Stimulated activated CD8-positive, alpha-beta memory T cell treated with anti-CD3 and anti-CD28 coated beads, Interleukin-15, amount 100 ng/mL, for 1 hour (primary cell): ENCODE measurements at regions not wholly inside any gene's neighbourhood (a gene's known extent, or its start where the extent isn't known, plus 50 kb on each side); places are given as distances from the start of the nearest gene placed in this dataset.

Source experiments
- DNase-seq: peaks from one replicate; pipeline ENCODE4 v3.0.0-alpha.2; 2020; ENCODE audit warnings: low read depth

DNA sequence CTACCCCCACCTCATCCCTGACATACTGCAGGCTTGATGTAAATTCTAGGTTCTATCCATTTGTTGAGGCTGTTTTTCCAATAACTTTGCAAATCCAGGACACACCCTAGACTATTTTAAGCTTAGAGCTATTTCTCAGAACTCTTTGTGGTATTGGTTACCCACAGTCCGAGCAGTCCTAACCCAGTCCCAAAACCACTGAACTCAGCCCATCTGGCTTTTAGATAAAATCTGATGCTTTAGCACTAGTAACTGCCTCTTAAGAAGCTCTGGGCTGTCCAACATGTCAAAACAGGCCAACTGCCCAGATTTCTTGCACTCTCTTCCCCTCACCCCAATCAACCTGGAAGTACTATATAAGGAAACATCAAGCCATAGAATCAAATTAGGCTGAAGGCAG, 344.4 kb upstream of the CADM1 start:
- no peak for DNase-seq

DNA sequence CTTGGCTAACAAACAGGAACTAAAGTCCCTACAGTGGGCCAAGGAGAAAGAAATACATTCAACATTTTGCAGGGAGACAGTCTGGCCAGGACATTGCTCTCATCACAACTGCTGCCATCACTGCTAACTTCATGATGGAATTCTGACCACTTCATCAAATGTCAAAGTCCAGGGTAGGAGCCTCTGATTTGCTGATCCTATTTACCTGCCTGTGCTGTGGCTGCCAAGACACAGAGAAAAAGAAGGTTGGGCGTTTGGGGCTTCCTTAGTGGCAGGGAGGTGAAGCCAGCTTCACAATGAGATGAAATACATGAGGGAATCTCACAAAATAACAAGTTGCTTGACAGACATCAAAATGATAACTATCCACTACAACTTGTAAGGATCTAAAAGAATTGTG, 343.9 kb upstream of the CADM1 start:
- no peak for DNase-seq

DNA sequence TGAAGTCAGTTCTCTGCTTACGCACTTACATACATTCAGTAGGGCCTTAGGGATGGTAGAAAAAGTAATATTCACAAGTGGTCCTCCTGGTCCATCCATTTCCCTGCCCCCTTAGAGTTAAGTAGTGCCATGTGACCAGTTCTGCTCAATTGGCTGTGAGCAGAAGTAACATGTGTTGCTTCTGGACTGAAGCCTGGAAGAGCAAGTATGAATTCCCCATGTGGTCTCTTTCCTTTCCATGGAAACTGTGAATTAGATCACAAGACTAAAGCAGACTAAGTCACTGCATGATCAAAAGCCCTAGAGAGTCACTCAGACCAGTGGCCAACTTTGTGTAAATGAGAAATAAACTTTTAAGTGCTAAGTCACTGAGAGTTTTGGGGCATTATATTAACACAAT, 341.7 kb upstream of the CADM1 start:
- DNase-seq = no peak

DNA sequence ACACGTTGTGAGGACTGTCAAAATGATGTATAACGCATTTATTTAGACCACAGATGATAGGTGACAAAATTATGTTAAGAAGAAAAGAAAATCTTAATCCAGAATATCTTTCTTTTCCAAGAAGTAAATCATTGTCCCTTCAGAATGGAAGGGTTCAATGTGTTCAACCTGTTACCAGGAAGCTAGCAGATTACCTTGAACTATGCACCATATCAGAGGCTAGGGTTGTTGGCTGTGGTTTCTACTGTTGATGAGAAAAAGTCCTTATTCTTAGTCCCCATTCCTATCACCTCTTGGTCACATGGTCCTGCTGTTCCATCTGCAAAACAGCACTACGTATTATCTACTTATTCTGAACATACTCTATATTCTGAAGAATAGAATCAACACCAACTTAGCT, 339.5 kb upstream of the CADM1 start:
- no peak for DNase-seq

DNA sequence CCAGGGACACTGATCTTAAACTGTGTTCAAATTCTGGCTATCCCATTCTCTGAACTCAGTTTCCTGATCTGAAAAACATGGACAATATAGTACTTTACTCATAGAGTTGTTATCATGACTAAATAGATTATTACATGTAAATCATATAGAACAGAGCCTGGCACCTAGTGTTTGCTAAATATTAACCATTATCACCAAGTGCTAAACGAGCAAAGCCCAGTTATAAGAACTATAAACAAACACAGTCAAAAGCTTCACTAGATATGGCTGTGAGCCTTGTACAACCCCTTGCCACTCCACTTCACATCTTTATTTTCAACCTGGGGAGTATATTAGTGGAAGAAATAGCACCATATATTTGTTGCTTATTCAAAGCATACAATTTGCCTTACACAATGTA, 338.9 kb upstream of the CADM1 start:
- no peak for DNase-seq

DNA sequence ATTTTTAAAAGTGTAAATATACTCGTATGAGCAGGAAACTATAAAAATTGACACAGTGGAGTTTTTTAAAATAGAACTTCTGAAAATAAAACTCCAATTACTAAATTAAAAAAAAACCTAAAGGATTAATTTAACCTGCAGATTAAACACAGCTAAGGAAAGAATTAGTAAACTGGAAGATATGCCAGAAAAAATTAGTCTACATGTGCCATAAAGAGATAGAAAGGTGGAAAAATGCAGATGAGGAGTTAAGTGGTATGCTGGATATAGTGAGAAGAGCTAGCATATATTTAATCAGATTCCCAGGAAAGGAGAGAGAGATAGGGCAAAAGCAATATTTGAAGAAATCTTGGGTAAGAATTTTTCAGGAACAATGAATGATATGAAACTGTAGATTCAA, 315.8 kb upstream of the CADM1 start:
- DNase-seq = no peak

DNA sequence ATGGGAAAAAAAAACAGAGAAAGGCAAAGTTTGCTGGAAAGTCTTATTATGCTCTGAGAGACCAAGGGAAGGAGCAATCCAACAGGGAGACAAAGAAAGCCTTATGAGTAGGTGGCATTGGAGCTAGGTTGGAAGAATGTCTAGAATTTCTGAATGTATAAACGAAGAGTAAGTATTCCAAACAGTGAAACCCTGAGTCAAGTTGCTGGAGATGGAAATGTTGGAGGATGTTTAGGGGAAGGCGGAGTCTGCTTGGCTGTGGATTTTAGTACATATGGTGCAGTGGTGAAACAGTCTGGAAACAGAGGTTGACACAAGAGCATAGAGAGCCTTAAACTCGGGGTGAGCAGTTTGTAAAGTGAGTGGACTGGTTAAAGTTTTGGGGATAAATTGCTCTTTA, 314.8 kb upstream of the CADM1 start:
- DNase-seq = no peak

DNA sequence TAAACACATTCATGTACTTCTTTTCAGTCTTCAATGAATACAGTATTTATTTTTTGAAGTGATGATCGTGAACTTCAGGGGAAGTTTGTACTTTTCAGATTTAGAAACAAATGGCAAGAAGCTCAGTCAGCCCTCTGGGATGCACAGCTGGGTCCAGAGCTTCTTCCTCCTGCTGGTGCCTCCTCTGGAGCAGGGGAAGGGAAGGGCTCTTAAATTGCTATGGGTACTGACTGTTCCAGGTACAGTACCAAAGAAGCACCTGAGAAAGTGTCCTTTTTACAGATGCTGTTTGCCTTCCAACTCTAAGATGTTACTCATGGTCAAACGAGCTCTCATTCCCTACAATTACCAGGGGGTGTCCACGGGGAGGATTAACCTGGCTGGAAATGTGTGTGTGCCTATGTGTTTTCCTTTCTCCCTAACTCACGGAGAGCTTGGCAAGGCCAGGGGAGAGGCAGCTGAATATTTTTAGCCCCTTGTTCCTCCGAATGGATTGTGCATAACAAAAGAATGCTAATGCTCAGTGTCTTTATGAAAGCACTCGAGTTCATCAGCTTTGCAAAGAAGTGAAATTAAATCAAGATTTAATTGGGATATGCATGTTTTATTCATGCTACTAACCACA, 313.7 kb upstream of the CADM1 start:
- no peak for DNase-seq

DNA sequence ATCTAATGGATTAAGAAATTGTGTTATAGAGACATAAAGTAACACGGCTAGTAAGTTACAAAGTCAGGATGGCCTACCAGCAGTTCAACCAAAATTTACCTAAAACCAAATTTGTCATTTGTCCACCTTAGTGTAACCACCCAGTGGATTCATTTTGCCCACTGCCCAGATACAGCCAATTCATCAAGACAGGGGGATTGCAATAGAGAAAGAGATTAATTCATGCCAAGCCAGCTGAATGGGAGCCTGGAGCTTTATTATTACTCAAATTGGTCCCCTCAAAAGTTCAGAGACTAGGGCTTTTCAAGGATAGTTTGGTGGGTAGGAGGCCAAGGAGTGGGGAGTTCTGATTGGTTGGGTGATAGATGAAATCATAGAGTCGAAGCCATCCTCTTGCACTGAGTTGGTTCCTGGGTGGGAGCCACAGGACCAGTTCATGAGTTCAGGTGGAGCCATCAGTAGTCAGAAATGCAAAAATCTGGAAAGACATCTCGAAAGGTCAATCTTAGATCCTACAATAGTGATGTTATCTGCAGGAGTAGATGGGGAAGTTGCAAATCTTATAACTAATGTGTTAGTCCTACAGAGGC, 304.2 kb upstream of the CADM1 start:
- DNase-seq = no peak

DNA sequence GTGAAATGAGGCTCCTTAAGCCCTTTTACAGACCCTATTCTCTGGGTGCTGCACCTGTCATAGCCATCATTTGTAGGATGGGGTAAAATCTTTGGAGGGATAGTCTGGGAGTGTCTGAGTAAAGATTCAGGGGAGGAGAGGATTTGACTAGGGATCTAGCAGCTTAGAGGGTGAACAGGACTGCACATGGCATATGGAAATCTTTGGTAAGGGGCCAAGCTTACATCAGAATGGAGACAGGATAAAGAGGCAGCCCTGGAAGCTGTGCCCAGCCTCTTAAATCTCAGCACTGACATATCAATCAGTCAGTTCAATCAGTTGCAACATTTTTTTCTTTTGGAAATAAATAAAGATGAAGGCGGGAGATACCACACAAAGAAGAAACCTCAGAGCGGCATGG, 301.8 kb upstream of the CADM1 start:
- no peak for DNase-seq

DNA sequence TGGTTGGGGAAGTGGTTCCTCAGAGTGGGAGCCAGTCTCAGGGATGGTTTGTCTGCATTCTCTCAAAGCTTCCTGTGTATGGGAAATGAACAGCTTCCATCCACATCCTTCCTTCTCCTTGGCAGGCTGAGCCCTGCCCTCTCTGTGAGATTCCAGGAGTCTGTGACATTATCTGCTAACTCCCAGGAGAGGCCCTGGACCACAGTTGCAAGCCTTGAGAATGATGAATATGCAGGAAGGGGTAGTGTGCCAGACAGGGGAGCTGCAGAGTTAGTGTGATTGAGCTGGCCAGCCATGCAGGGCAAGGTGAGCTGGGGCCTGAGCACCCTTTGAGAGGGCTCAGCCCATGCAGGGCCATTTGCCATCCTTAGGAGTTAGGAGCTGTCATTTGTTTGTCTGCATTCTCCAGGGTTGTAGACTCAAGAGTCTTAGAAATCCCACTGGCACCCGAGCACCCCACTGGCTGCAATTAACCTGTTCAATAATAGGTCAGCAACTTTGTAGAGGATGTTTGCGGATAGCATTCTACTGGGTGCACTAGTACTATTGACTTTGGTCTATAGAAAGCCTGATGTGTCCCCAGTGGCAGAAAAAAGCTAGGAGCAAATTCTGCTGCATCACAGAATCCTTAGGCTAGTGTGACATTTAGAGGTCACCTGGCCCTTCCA, 299.0 kb upstream of the CADM1 start:
- DNase-seq = no peak

DNA sequence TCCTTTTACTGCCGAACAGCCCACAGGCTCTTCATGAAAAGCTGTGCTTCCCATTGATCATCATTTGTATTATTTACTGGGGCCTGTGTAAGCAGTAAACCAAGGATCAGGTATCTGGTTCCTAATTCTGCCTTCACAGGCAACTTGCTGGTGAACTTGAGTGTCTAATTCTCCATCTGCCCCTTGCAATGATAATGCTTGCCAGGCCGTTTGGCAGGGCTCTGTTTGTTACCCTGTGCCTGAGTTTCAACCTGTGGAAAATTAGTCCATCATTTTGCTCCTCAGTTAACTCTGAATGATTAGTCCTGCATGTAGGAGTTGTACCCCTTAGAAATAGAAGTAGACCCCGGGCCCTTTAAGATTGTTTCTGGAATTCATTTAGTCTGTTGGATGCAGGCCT, 298.4 kb upstream of the CADM1 start:
- no peak for DNase-seq

DNA sequence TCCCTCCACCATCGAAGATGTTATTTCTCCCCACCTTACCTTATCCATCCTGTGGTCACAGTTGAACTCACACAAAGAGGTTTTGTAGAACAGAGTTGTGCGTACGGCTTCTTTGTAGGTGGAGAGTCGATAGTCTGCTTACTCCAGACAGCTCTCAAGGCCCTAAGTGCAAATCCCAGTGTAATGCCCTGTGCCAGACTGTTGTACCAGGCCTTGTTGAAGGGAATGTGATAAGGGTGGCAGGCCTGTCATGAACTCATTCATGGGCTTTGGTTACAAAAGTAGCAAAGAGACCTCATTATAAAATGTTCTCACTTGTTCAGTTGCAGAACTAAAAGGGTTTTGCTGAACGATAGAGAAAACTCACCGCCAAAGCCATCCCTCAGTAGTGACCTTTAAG, 288.7 kb upstream of the CADM1 start:
- no peak for DNase-seq

DNA sequence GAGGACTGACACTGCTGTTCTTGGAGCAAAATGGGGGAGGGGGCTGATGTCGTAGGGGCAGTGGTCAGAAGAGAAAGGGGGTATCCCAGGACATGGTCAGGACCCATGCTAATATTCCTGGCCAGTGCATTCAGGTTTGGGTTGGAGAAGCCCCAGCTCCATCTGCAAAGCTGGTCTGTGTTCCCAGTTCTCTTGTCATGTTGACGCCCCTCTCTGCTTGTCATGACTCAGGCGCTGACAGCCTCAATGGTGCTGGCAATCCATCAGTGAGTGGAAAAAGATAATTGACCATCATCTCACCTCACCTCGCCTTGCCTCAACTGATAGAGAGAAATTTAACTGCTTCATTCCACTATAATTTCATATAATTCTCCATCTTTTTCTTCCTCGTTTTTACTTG, 283.1 kb upstream of the CADM1 start:
- DNase-seq = no peak

DNA sequence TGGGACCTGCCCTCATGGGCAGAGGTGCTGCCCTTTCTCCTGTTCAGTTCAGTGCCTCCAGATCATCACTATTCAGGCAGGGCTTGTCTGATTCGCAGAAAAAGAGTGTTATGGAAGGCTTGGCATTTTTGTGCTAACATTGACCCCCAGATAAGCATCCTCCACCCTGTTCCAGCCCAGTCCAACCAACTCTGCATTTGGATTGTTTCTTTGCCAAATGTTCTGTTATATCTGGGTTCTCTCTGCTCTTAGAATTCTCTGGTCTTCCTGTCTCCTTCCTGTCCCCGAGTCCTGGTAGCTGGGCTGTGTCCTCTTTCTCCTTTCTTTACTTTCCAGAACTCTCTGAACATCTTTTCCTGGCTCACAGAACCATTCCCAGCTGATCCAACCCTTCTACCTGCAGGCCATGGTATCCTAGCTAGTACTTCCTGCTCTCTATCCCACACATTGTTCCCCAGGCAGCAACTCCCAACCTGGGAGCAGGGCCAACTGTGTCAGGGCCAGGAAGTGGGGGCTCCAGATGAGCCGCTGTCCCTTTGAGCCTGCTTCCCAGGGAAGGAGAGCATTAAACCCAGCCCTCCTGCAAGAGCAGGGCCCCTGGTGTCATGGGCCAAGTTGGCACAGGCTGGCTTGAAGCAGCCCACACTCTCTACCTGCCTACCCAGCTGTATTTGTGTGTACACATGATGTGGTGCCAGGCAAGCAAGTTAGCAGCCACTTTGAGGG, 280.7 kb upstream of the CADM1 start:
- no peak for DNase-seq

DNA sequence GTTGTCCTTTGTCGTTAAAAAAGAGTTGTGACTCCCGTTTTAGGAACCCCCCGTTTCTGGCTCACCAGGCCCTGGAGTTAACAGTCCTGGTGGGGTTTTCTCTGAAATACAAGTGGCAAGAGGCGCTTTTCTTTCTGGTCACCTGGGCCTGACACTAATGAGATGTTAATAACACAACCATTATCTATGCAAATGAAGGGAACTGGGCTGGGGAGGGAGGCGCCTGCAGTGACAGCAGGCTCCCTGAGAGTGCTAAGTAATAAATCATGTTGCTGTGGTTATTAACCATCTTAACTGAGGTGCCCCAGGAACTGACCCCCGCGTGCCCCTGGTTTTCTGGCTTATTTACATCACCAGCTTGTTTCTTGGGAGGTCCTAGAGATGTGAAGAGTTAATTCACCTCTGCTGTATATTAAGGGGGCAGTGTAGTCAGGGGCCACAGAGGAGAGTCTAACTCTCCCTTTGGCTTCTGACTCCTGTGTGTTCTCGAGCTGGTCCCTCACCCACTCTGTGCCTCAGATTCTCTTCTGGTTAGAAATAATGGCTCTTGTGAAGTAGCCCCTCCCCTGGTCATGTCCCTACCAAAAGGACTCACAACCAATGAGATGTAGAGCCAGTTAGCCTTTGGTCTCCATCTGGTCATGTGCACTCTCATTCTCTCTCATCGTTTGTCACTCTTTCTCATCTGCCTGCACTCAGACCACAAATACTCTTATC, 276.6 kb upstream of the CADM1 start:
- no peak for DNase-seq

DNA sequence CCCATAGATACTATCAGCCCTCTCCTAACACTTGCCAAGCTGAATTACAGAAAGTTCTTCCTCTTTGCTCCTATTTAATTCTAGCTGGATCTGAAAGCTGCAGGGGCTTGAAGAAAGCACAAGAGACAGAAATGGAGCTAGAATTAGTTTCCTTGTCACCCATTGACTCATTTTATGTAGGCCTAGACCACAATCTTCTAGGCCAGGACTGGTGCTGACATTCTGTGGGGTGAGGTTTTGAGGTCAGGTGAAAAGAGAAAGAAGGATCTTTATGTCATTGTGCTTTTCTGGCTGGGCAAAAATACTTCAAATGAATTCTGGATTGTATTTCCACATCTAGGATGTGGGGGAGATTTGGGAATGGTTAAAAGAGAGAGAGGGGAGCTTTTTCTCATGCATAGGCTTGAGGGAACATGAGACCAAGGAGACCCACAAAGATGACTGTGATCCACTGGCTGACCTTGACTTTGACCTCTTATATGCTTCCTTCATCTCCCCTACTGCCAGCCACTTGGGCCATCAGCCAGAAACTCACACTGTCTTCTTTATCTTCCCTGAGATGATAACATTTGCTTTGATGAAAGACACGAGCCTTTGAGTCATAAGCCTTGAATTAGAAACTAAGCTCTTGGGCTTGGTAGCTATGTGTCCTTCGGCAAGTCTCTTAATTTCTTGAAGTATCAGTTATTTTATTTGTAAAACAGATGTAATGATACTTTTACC, 274.9 kb upstream of the CADM1 start:
- DNase-seq = no peak

DNA sequence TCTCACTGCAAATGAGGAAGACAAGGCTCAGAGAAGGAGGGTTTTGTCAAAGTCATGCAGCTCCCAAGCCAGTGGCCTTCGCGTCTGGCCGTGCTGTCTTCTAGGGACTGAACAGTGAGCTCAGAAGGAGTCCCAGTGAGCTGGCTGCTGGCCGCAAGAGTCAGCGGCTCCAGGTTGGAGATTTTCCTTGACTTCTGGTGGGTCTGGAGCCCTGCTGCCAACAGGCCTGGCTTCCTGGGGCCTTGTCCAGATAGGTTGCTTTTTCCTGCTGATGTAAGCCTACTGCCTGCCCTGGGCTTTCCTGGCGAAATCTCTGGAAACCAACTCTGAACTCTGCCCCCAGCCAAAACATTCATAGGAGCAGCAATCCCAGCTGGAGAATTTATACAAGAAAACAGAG, 272.7 kb upstream of the CADM1 start:
- no peak for DNase-seq

DNA sequence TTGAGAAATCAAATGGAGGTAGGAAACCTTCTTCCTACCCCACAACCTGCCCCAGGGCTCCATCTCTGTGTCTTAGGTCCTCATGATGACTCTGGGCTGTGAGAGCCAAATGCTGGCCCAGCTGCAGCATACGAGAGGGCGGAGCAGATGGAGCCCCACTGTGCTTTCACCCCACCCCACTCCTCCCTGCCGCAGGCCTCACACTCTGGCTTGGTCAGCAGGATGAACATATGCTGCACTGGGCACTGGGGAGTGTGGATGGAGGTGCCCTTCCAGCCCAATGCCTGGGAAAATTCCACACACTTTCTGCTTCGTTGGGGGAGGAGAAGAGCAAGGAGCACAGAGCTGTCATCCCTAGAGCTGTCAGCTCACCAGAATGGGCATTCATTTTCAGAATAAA, 271.6 kb upstream of the CADM1 start:
- DNase-seq = no peak

DNA sequence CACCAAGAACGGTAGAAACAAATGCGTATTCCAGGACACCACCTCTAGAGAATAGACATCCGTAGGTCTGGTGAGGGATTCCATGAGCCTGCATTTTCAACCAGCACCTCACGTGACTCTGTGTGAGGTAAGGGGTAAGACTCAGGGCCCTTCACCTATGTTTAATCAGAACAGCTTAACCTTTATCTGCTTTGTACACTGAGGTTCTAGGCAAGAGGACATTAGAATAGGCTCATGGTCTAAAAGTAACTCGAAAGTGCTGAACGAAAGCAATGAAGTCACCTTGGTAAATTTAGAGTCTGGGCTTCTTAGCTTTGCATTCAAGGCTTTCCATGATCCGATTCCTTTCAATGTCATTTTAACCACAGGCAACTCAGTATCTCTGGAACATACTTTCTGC, 270.5 kb upstream of the CADM1 start:
- DNase-seq = no peak

DNA sequence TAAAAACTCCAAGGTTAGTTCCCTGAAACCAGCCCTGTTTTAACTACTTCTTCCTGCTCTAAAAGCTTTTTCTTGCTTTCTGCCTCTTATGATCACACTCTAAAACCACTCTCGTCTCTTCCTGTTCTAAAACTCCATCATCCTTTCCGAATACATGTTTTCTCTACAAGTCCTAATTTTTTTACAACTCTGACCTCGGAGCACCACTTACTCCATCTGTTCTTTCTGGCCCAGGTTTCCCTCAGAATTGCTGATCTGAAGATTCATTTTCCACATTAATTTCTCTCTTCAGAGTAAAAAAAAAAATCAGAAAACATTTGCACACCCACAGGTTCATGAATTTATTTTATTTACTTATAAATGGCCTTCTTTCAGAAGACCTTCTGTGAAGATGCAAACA, 265.7 kb upstream of the CADM1 start:
- DNase-seq = no peak

DNA sequence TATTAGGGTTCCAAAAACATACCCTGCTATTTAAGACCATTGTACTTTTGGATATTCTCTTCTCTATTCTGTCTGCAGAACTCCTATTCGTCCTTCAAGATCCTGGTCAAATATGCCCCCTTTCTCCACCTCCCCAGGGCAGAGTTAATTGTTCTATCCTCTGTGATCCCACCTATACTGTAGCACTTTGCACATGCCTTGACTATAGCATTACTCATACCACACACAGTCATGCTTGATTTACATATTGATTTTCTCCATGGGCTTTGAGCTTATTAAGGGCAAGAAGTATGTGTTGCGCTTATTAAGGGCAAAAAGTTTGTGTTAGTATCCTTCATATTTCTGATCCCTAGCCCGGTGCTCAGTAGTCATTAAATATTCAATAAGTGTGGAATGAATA, 263.7 kb upstream of the CADM1 start:
- DNase-seq = no peak
